CD8-positive, alpha-beta memory T cell (primary cell): ENCODE measurements at regions not wholly inside any gene's neighbourhood (a gene's known extent, or its start where the extent isn't known, plus 50 kb on each side); places are given as distances from the start of the nearest gene placed in this dataset.
"Not testable (repeated sequence)": the region's sequence is repeated elsewhere in the genome, so short reads cannot be mapped to it uniquely, and the experiment has no call there.

Experiments
- CTCF ChIA-PET: fragments of 350-600 bp; sonication (Branson Sonifier 250); formaldehyde crosslinking; loops from one replicate; lab custom pipeline; 2021; ENCODE audit warnings: antibody characterized with exemption; lab: Charles Lee
- POLR2A ChIA-PET: fragments of 350-600 bp; sonication (Branson Sonifier 250); formaldehyde crosslinking; loops from one replicate; lab custom pipeline; 2021; ENCODE audit warnings: antibody characterized with exemption; lab: Charles Lee
- DNase-seq, 5 donors: peaks; one replicate each; pipeline versions ENCODE4 v3.0.0 to v3.0.0-alpha.2; 2020 to 2022; ENCODE audit warnings: mixed read lengths in 1 of 5
- H3K27ac ChIP-seq: one replicate; pipeline ENCODE4 v1.7.0; 2013; ENCODE audit warnings: low read depth, mild to moderate bottlenecking, low read length, moderate library complexity
- H3K27me3 ChIP-seq: 2 replicates; pipeline ENCODE4 v1.7.0; 2013; ENCODE audit warnings: low read length, mild to moderate bottlenecking; ENCODE audit not compliant: insufficient read depth, poor library complexity, severe bottlenecking
- H3K36me3 ChIP-seq: 2 replicates; pipeline ENCODE4 v1.7.0; 2013; ENCODE audit warnings: mild to moderate bottlenecking, low read length, moderate library complexity; ENCODE audit not compliant: insufficient read depth
- H3K4me1 ChIP-seq: 2 replicates; pipeline ENCODE4 v1.7.0; 2013; ENCODE audit warnings: mild to moderate bottlenecking, low read length, moderate library complexity; ENCODE audit not compliant: insufficient read depth
- H3K4me3 ChIP-seq: 2 replicates; pipeline ENCODE4 v1.7.0; 2013; ENCODE audit warnings: mild to moderate bottlenecking, low read length
- H3K9me3 ChIP-seq: 2 replicates; pipeline ENCODE4 v1.7.0; 2013; ENCODE audit warnings: mild to moderate bottlenecking, low read length
- H3K27ac Mint-ChIP-seq, 8 donors: one replicate each; pipeline ENCODE4 v1.8.0; 2020 to 2021; ENCODE audit warnings: mixed read lengths in 8 of 8, mild to moderate bottlenecking in 6 of 8, inconsistent platforms in 3 of 8, moderate library complexity in 3 of 8
- H3K27me3 Mint-ChIP-seq, 2 donors: one replicate each; pipeline ENCODE4 v1.8.0; 2020 to 2021; ENCODE audit warnings: mixed read lengths in 2 of 2, mild to moderate bottlenecking in 1 of 2, moderate library complexity in 1 of 2
- H3K36me3 Mint-ChIP-seq, 3 donors: one replicate each; pipeline ENCODE4 v1.8.0; 2020 to 2021; ENCODE audit warnings: mixed read lengths in 3 of 3, inconsistent platforms in 1 of 3, mild to moderate bottlenecking in 1 of 3
- H3K4me1 Mint-ChIP-seq, 3 donors: one replicate each; pipeline ENCODE4 v1.8.0; 2020 to 2021; ENCODE audit warnings: mixed read lengths in 3 of 3, inconsistent platforms in 1 of 3, mild to moderate bottlenecking in 1 of 3
- H3K4me3 Mint-ChIP-seq, 7 donors: one replicate each; pipeline ENCODE4 v1.8.0; 2020 to 2021; ENCODE audit warnings: mixed read lengths in 7 of 7, mild to moderate bottlenecking in 6 of 7, moderate library complexity in 4 of 7, inconsistent platforms in 2 of 7
- H3K9me3 Mint-ChIP-seq, 5 donors: one replicate each; pipeline ENCODE4 v1.8.0; 2020 to 2022; ENCODE audit warnings: mixed read lengths in 5 of 5, mild to moderate bottlenecking in 3 of 5, moderate library complexity in 2 of 5, inconsistent platforms in 1 of 5

DNA sequence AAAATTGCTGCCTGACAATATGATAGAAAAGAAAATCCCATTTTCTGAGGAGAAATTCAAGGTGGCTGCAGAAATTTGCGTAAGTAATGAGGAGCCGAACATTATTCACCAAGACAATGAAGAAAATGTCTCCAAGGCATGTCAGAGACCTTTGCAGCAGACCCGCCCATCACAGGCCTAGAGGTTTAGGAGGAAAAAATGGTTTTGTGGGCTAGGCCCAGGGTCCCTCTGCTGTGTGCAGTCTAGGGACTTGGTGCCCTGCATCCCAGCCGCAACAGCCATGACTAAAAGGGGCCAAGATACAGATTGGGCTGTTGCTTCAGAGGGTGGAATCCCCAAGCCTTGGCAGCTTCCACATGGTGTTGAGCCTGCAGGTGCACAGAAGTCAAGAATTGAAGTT is 223.1 kb downstream of the PPP4R3C start:
- H3K27me3 Mint-ChIP-seq, H3K27ac Mint-ChIP-seq, H3K36me3 Mint-ChIP-seq, H3K36me3 ChIP-seq, POLR2A ChIA-PET, H3K27me3 ChIP-seq, H3K4me1 ChIP-seq, H3K27ac ChIP-seq, H3K9me3 ChIP-seq, H3K4me3 ChIP-seq, H3K4me3 Mint-ChIP-seq, H3K4me1 Mint-ChIP-seq, DNase-seq, CTCF ChIA-PET: not testable (repeated sequence)
- H3K9me3 Mint-ChIP-seq, result peaks cover 3 to 18% (median 10%) of the 10 kb centered on the region in 5 donors

DNA sequence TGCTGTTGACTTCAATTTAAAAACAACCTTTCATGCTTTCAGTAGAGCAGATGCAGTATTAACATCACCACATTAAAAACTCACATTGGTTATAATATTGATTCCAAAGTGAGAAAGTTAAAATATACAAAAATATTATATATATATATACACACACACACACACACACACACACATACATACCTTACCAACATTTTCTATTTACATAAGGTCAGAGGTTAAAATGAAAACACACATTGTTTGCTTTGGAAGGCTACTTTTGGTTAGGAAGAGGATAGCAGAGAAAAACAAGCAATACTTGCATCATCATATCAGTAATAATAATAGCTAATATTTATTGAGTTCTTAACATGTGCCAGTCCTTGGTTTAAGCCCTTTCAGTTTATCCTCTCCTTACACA is 226.5 kb downstream of the PPP4R3C start:
- Histone ChIP-seq H3K27me3 (no peaks in the 10 kb centered on the region), H3K4me3 (no peak overlapping the region), H3K4me1 (no peaks in the 10 kb centered on the region), H3K36me3 (no peaks in the 10 kb centered on the region), H3K27ac (no peak overlapping the region), H3K9me3 (no peaks in the 10 kb centered on the region)
- H3K4me3 Mint-ChIP-seq, result no peak overlapping the region
- H3K27me3 Mint-ChIP-seq, result no peaks in the 10 kb centered on the region
- H3K4me1 Mint-ChIP-seq, result no peaks in the 10 kb centered on the region
- ChIA-PET POLR2A (no interaction called here), CTCF (no interaction called here)
- no peak for DNase-seq
- no peaks in the 10 kb centered on the region for H3K36me3 Mint-ChIP-seq
- H3K27ac Mint-ChIP-seq, result no peak overlapping the region
- peaks cover 0 to 21% (median 10%) of the 10 kb centered on the region in 5 donors for H3K9me3 Mint-ChIP-seq

GRCh38 chrX:27229721-27230120 is 233.4 kb downstream of the PPP4R3C start:
- Histone ChIP-seq H3K4me3 (no peak overlapping the region), H3K36me3 (no peaks in the 10 kb centered on the region), H3K27ac (no peak overlapping the region), H3K27me3 (no peaks in the 10 kb centered on the region), H3K4me1 (no peaks in the 10 kb centered on the region), H3K9me3 (no peaks in the 10 kb centered on the region)
- H3K27me3 Mint-ChIP-seq, result no peaks in the 10 kb centered on the region
- H3K4me1 Mint-ChIP-seq, result no peaks in the 10 kb centered on the region
- H3K4me3 Mint-ChIP-seq, result no peak overlapping the region
- H3K9me3 Mint-ChIP-seq, result peaks cover 0 to 4% (median 0%) of the 10 kb centered on the region in 5 donors
- CTCF ChIA-PET, result no interaction called here
- H3K27ac Mint-ChIP-seq, result no peak overlapping the region
- DNase-seq, result no peak
- no peaks in the 10 kb centered on the region for H3K36me3 Mint-ChIP-seq
- POLR2A ChIA-PET, result no interaction called here

- Histone ChIP-seq H3K27me3 (no peaks in the 10 kb centered on the region), H3K4me3 (no peak overlapping the region), H3K27ac (no peak overlapping the region), H3K9me3 (no peaks in the 10 kb centered on the region), H3K36me3 (no peaks in the 10 kb centered on the region), H3K4me1 (no peaks in the 10 kb centered on the region)
- no peaks in the 10 kb centered on the region for H3K27me3 Mint-ChIP-seq
- ChIA-PET POLR2A (no interaction called here), CTCF (no interaction called here)
- peaks cover 0 to 8% (median 2%) of the 10 kb centered on the region in 5 donors for H3K9me3 Mint-ChIP-seq
- no peaks in the 10 kb centered on the region for H3K36me3 Mint-ChIP-seq
- no peak overlapping the region for H3K27ac Mint-ChIP-seq
- no peaks in the 10 kb centered on the region for H3K4me1 Mint-ChIP-seq
- no peak overlapping the region for H3K4me3 Mint-ChIP-seq
- DNase-seq, result no peak
Measured at GRCh38 chrX:27222661-27223060, 240.5 kb downstream of the PPP4R3C start.

DNA sequence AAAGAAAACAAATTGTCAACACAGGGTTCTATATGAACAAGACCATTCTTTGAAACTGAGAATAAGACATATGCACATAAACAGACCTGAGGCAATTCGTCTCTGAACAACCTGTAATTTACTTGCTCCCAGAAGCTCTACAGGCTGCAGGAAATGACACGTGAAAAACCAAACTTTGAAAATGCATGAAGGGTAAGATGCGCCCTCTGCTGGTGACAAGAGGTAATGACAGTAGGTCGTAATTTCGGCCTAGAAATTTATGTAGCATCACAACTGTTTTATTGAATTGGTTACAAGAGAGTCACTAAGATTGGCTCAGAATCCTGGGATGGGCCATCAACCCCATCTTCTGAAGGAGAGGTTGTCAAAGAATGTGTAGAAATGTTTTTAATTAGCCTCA is 276.5 kb downstream of the PPP4R3C start:
- peaks cover 0 to 1% (median 0%) of the 10 kb centered on the region in 5 donors for H3K9me3 Mint-ChIP-seq
- Histone ChIP-seq H3K4me1 (no peaks in the 10 kb centered on the region), H3K9me3 (no peaks in the 10 kb centered on the region), H3K27me3 (no peaks in the 10 kb centered on the region), H3K27ac (no peak overlapping the region), H3K4me3 (no peak overlapping the region), H3K36me3 (no peaks in the 10 kb centered on the region)
- peak in 3 of 5 donors; percentile 0 to 23 (median 13) for DNase-seq
- ChIA-PET CTCF (no interaction called here), POLR2A (no interaction called here)
- H3K36me3 Mint-ChIP-seq, result no peaks in the 10 kb centered on the region
- H3K27me3 Mint-ChIP-seq, result no peaks in the 10 kb centered on the region
- H3K4me3 Mint-ChIP-seq, result no peak overlapping the region
- peaks cover 0 to 3% (median 2%) of the 10 kb centered on the region in 3 donors for H3K4me1 Mint-ChIP-seq
- no peak overlapping the region for H3K27ac Mint-ChIP-seq

GRCh38 chrX:27163236-27163635 is 299.9 kb downstream of the PPP4R3C start:
- Mint-ChIP-seq H3K4me1 (no peaks in the 10 kb centered on the region), H3K4me3 (no peak overlapping the region), H3K9me3 (peaks cover 0 to 3% (median 0%) of the 10 kb centered on the region in 5 donors), H3K27ac (no peak overlapping the region), H3K27me3 (peaks cover 0 to 2% of the 10 kb centered on the region in 2 donors), H3K36me3 (no peaks in the 10 kb centered on the region)
- Histone ChIP-seq H3K36me3 (no peaks in the 10 kb centered on the region), H3K27me3 (no peaks in the 10 kb centered on the region), H3K27ac (no peak overlapping the region), H3K4me1 (no peaks in the 10 kb centered on the region), H3K9me3 (no peaks in the 10 kb centered on the region), H3K4me3 (no peak overlapping the region)
- no peak for DNase-seq
- ChIA-PET CTCF (no interaction called here), POLR2A (no interaction called here)

DNA sequence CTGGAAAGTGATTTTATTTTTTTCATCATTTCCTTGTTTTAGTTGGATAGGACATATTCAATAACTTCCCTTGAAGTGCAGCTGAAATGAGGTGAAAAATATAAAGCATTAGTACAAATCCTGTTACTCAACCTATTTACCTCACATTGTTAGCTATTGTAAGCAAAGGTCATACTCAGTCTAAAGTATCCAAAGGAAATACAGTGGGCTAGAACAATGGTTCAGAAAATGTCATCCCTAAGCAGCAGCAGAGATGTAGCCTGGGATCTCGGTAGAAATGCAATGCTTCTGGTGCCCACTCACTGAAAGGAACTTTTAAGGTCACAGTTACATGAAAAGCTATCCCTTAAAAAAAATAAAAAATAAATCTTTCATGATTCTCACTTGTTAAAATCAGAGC is 300.6 kb downstream of the PPP4R3C start:
- no peak overlapping the region for H3K4me3 Mint-ChIP-seq
- no peak overlapping the region for H3K27ac Mint-ChIP-seq
- H3K4me1 ChIP-seq, result no peaks in the 10 kb centered on the region
- ChIA-PET CTCF (no interaction called here), POLR2A (no interaction called here)
- H3K36me3 Mint-ChIP-seq, result no peaks in the 10 kb centered on the region
- H3K9me3 Mint-ChIP-seq, result peaks cover 0 to 3% (median 0%) of the 10 kb centered on the region in 5 donors
- no peak overlapping the region for H3K4me3 ChIP-seq
- peaks cover 0 to 2% of the 10 kb centered on the region in 2 donors for H3K27me3 Mint-ChIP-seq
- H3K4me1 Mint-ChIP-seq, result no peaks in the 10 kb centered on the region
- H3K9me3 ChIP-seq, result no peaks in the 10 kb centered on the region
- no peaks in the 10 kb centered on the region for H3K36me3 ChIP-seq
- H3K27ac ChIP-seq, result no peak overlapping the region
- no peak for DNase-seq
- H3K27me3 ChIP-seq, result no peaks in the 10 kb centered on the region

DNA sequence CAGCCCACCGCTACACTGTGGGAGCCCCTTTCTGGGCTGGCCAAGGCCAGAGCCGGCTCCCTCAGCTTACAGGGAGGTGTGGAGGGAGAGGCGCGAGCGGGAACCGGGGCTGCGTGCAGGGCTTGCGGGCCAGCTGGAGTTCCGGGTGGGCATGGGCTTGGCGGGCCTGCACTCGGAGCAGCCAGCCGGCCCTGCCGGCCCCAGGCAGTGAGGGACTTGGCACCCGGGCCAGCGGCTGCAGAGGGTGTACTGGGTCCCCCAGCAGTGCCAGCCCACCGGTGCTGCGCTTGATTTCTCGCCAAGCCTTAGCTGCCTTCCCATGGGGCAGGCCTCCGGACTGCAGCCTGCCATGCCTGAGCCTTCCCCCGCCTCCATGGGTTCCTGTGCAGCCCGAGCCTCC is 306.2 kb downstream of the PPP4R3C start:
- H3K4me1 Mint-ChIP-seq, POLR2A ChIA-PET: not testable (repeated sequence)

DNA sequence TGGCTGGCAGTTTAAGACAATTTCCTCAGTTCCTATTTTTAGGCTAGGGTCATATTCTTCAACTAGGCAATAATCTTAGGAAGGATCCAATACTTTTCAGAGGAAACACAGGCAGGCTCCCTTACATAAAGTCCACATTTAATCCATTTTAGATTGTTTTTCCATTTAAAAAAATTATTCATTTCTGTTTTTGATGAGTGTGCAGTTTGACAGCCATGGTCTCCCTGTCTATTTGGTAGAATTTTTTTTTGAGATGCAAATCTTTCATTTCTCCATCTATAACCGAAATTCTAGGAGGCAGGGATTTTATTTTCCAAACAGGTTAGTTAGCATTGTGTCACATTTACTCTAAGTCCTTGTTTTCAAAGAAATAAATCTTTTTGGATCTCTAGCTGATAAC is 326.8 kb downstream of the PPP4R3C start:
- no peaks in the 10 kb centered on the region for H3K36me3 Mint-ChIP-seq
- H3K4me1 Mint-ChIP-seq, result no peaks in the 10 kb centered on the region
- POLR2A ChIA-PET, result no interaction called here
- no peaks in the 10 kb centered on the region for H3K36me3 ChIP-seq
- no peaks in the 10 kb centered on the region for H3K4me1 ChIP-seq
- CTCF ChIA-PET, result no interaction called here
- no peaks in the 10 kb centered on the region for H3K27me3 ChIP-seq
- H3K4me3 ChIP-seq, result no peak overlapping the region
- H3K4me3 Mint-ChIP-seq, result no peak overlapping the region
- no peak for DNase-seq
- H3K9me3 ChIP-seq, result no peaks in the 10 kb centered on the region
- H3K27ac Mint-ChIP-seq, result no peak overlapping the region
- H3K27ac ChIP-seq, result no peak overlapping the region
- no peaks in the 10 kb centered on the region for H3K27me3 Mint-ChIP-seq
- H3K9me3 Mint-ChIP-seq, result peaks cover 0 to 5% (median 0%) of the 10 kb centered on the region in 5 donors

More for the DNA sequence above, 306.2 kb downstream of the PPP4R3C start:
- H3K27me3 ChIP-seq, H3K27ac ChIP-seq, H3K9me3 Mint-ChIP-seq, H3K4me3 Mint-ChIP-seq, H3K36me3 Mint-ChIP-seq, H3K4me3 ChIP-seq, H3K9me3 ChIP-seq, H3K27ac Mint-ChIP-seq, CTCF ChIA-PET, H3K36me3 ChIP-seq, DNase-seq, H3K4me1 ChIP-seq, H3K27me3 Mint-ChIP-seq: not testable (repeated sequence)
